K562 (cell line): ENCODE measurements at regions not wholly inside any gene's neighbourhood (a gene's known extent, or its start where the extent isn't known, plus 50 kb on each side); places are given as distances from the start of the nearest gene placed in this dataset.

Source experiments
- ATAC-seq: fragments of 200-7000 bp; cut with Tn5 transposase; 3 replicates; pipeline ENCODE4 v1.9.1; 2020; ENCODE audit warnings: moderate library complexity
- BruUV-seq: library from RNA; stranded (reverse); fragments of 400-500 nt; replicated peaks from 2 replicates; lab custom pipeline; 2021; lab: Mats Ljungman, UMichigan
- CTCF ChIA-PET: fragments of 300-600 bp; formaldehyde crosslinking; extraction: SDS; loops from one replicate; lab custom pipeline; 2021; ENCODE audit warnings: low intra/inter-chr PET ratio; lab: Yijun Ruan, JAX
- POLR2A ChIA-PET: fragments of 300-600, 350-650 bp; sonication (Branson Sonifier 250); formaldehyde crosslinking; extraction: SDS; loops from one replicate; lab custom pipeline; 2021; ENCODE audit warnings: antibody characterized with exemption, inconsistent platforms; lab: Yijun Ruan, JAX
- DNase-seq, 4 experiments: peaks; one replicate each; pipeline versions ENCODE4 v3.0.0 to v3.0.0-alpha.2; 2011 to 2018; ENCODE audit warnings: low spot score in 3 of 4, mixed read lengths in 3 of 4; ENCODE audit errors: extremely low read depth in 1 of 4
- FAIRE-seq: peaks from 2 replicates; lab custom pipeline; 2011; peaks lifted over from hg19 to GRCh38; lab: Jason Lieb, UNC
- H2AFZ ChIP-seq: 2 replicates; pipeline ENCODE4 v1.6.0; 2011; ENCODE audit warnings: low read depth, low read length, control low read depth, inconsistent platforms
- H3K27ac ChIP-seq: fragments of 200-600 bp; 3 replicates; pipeline ENCODE4 v1.8.0; 2011; ENCODE audit warnings: low read depth, mild to moderate bottlenecking, control low read depth, inconsistent platforms, low read length, moderate library complexity, mixed read lengths; ENCODE audit errors: extremely low read depth
- H3K27me3 ChIP-seq, 2 experiments: fragments of 300-600 bp in 1 of 2; 2 replicates in 1 of 2; 3 replicates in 1 of 2; pipeline versions ENCODE4 v1.6.0 to v1.8.0; 2011; ENCODE audit warnings: inconsistent platforms in 2 of 2, low read length in 2 of 2, mild to moderate bottlenecking in 1 of 2, mixed read lengths in 1 of 2, moderate library complexity in 1 of 2; ENCODE audit not compliant: control insufficient read depth in 2 of 2, insufficient read depth in 2 of 2
- H3K36me3 ChIP-seq: fragments of 300-600 bp; 3 replicates; pipeline ENCODE4 v1.8.0; 2011; ENCODE audit warnings: mild to moderate bottlenecking, low read length, inconsistent platforms; ENCODE audit not compliant: control insufficient read depth, insufficient read depth
- H3K4me1 ChIP-seq, 2 experiments: fragments of 200-600 bp in 1 of 2; replicated peaks in 1 of 2; 2 replicates in 1 of 2; 3 replicates in 1 of 2; pipeline versions ENCODE4 v1.5.1 to v1.8.0; 2011; ENCODE audit warnings: inconsistent platforms in 2 of 2, low read length in 2 of 2, mild to moderate bottlenecking in 1 of 2, mixed read lengths in 1 of 2, moderate library complexity in 1 of 2; ENCODE audit not compliant: control insufficient read depth in 2 of 2, insufficient read depth in 2 of 2
- H3K4me2 ChIP-seq: 2 replicates; pipeline ENCODE4 v1.6.1; 2011; ENCODE audit warnings: low read length, control low read depth, inconsistent platforms, mixed read lengths; ENCODE audit not compliant: insufficient read depth
- H3K4me3 ChIP-seq: fragments of 200-600 bp; sonication (generic), shearing (Covaris generic); 2 replicates; pipeline ENCODE4 v1.5.1; 2016; ENCODE audit warnings: control low read depth, inconsistent platforms
- H3K79me2 ChIP-seq: fragments of 200-600 bp; 3 replicates; pipeline ENCODE4 v1.8.0; 2011; ENCODE audit warnings: low read length, inconsistent platforms; ENCODE audit not compliant: control insufficient read depth, insufficient read depth
- H3K9ac ChIP-seq, 2 experiments: 2 replicates each; pipeline versions ENCODE4 v1.6.0 to v1.6.1; 2011; ENCODE audit warnings: low read depth in 2 of 2, low read length in 2 of 2, control low read depth in 1 of 2, inconsistent platforms in 1 of 2, mild to moderate bottlenecking in 1 of 2, mixed read lengths in 1 of 2; ENCODE audit not compliant: insufficient read depth in 1 of 2
- H3K9me1 ChIP-seq: one replicate; pipeline ENCODE4 v1.6.0; 2011; ENCODE audit warnings: inconsistent platforms, mild to moderate bottlenecking, low read length, moderate library complexity; ENCODE audit not compliant: control insufficient read depth, insufficient read depth
- H3K9me3 ChIP-seq: replicated peaks from 2 replicates; pipeline ENCODE4 v1.5.1; 2011; ENCODE audit warnings: low read depth, low read length, inconsistent platforms; ENCODE audit not compliant: control insufficient read depth, insufficient read depth
- H4K20me1 ChIP-seq: replicated peaks from 2 replicates; pipeline ENCODE4 v1.6.1; 2011; ENCODE audit warnings: low read length, inconsistent platforms, mixed read lengths; ENCODE audit not compliant: control insufficient read depth, insufficient read depth
- CBX2 ChIP-seq: fragments of 200-600 bp; sonication (generic); IDR thresholded peaks from one replicate; pipeline ENCODE4 v1.6.1; 2012; ENCODE audit warnings: mild to moderate bottlenecking, low read length, inconsistent platforms; ENCODE audit not compliant: insufficient read depth, poor library complexity, severe bottlenecking
- CTCF ChIP-seq, 3 experiments: IDR thresholded peaks in 2 of 3; conservative IDR thresholded peaks in 1 of 3; 2 replicates each; pipeline ENCODE4 v1.5.1; 2011 to 2012; ENCODE audit warnings: low read length in 3 of 3, mild to moderate bottlenecking in 3 of 3, control low read depth in 2 of 3, improper control_type of control experiment in 1 of 3, inconsistent platforms in 1 of 3, low read depth in 1 of 3, mixed read lengths in 1 of 3, moderate library complexity in 1 of 3; ENCODE audit not compliant: insufficient read depth in 2 of 3
- CTCFL ChIP-seq: IDR thresholded peaks from 2 replicates; pipeline ENCODE4 v1.6.1; 2011; ENCODE audit warnings: borderline replicate concordance, low read depth, mild to moderate bottlenecking, moderate library complexity, low read length; ENCODE audit not compliant: insufficient read depth, poor library complexity, severe bottlenecking
- RB1 ChIP-seq: fragments of 450-650 bp; IDR thresholded peaks from 2 replicates; pipeline ENCODE4 v1.6.1; 2017; ENCODE audit warnings: low read depth, mild to moderate bottlenecking
- SMARCB1 ChIP-seq: IDR thresholded peaks from 2 replicates; pipeline ENCODE4 v1.6.1; 2011; ENCODE audit warnings: improper control_type of control experiment, low read depth; ENCODE audit not compliant: insufficient read length
- WGBS: fragments of 100-300 bp; shearing (Covaris generic); methylation state at CpG from one replicate; pipeline ENCODE4 v1.1.6; 2016; ENCODE audit warnings: low coverage, mixed read lengths; ENCODE audit not compliant: insufficient coverage; ENCODE audit errors: missing lambda C conversion rate; 5-methylcytosine and 5-hydroxymethylcytosine counted together
- in situ Hi-C: fragments of 300-500 bp; cut with MboI; formaldehyde crosslinking; loops from 4 replicates; pipeline ENCODE4 v1.15.0; 2018; ENCODE audit warnings: inconsistent platforms, mixed read lengths
- intact Hi-C: fragments of 100-400 bp; cut with micrococcal nuclease; formaldehyde crosslinking; loops from 2 replicates; pipeline ENCODE4 v1.14.2; 2022

- no peak for TF ChIP-seq CTCFL
- no peak for TF ChIP-seq CBX2
- TF ChIP-seq, all 486 proteins: peak for 0
Measured at GRCh38 chr5:103821361-103821760, 258.8 kb upstream of the NUDT12 start (continued).

- peak; percentile 12 to 44 (median 24) for DNase-seq
- Histone ChIP-seq H3K79me2 (no peaks in the 10 kb centered on the region), H3K27ac (no peak overlapping the region), H3K9me3 (no peaks in the 10 kb centered on the region), H3K27me3 (no peaks in the 10 kb centered on the region), H3K9me1 (no peaks in the 10 kb centered on the region), H3K4me1 (no peaks in the 10 kb centered on the region), H3K36me3 (no peaks in the 10 kb centered on the region), H2AFZ (no peak overlapping the region), H3K4me3 (no peak overlapping the region), H3K4me2 (no peak overlapping the region), H3K9ac (no peak overlapping the region), H4K20me1 (no peaks in the 10 kb centered on the region)
- in situ Hi-C loops (no loop called here), intact Hi-C loops (loop anchor here (1.0 to 5.0 kb wide), 2 partner anchors 221 to 371 kb away; no protein-coding TSS in a partner anchor)
- ChIA-PET CTCF (interaction anchor here (2.4 kb wide), 1 partner anchor 370 kb away, joined by 10 read pairs; no protein-coding TSS in a partner anchor), POLR2A (interaction anchor here (0.6 kb wide), 1 partner anchor 11 kb away, joined by 3 read pairs; no protein-coding TSS in a partner anchor)
- FAIRE-seq = peak; percentile 11
- peak; percentile 93 for ATAC-seq
- 2% methylated on average over 3 of the region's 3 CpGs for WGBS
- BruUV-seq = no TSS peak
- TF ChIP-seq CTCF (IDR thresholded peaks at IDR 0.05 in 2 of 3, conservative IDR thresholded peaks at IDR 0.05 in 1 of 3; ENCODE audit: insufficient read depth in 2 of 3, low read depth in 1 of 3, low read length in 3 of 3) (peak; percentile 62 to 84 (median 76)), RB1 (peak; percentile 29; the same call in 1 of the 2 replicates), SMARCB1 (no peak)
Measured at GRCh38 chr5:103808464-103809106, 246.0 kb upstream of the NUDT12 start.
